ENCODE measurements at regions not wholly inside any gene's neighbourhood (a gene's known extent, or its start where the extent isn't known, plus 50 kb on each side); places are given as distances from the start of the nearest gene placed in this dataset.

DNA sequence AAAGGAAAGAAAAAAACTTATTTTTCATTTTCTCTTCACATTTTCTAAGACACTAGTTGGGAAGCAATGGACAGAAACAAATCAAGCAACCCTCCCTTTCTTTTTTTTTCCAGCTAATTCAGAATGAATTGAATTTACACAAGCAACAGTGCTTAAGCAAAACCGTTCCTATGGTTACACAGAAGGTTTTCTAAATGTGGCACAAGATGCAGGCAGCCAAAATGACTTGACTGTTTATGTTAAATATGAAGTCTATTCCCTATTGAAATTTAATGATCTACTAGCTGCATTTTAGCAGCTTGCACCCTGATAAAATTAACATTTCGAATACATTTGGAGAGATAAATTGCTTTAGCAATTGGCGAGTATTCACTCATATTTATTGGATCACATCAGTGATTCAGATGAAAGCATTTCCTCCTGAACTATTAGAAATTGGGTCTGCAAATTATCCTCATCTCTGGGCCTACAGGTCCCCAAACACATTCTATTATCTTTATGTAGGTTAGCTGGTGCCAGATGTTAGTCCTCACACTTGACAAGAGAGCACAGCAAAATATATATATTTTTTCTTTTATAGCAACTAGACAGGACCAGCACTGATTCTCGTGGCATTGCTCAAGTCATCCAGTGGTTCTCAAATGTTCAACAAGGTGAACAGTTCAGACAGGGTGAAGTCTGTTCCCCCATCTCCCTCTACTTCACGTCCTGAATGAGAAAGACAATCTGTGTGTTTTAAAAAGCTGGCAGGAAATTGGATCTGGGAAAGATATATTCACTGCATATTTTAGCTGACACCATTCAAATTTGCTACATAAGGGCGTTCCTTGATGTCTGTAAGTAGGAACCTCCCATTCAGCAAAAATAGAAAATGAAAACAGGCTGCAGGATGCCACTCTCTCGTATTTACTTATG, 463.6 kb upstream of the KCNMB2 start:
- TF ChIP-seq, protein P1, sequence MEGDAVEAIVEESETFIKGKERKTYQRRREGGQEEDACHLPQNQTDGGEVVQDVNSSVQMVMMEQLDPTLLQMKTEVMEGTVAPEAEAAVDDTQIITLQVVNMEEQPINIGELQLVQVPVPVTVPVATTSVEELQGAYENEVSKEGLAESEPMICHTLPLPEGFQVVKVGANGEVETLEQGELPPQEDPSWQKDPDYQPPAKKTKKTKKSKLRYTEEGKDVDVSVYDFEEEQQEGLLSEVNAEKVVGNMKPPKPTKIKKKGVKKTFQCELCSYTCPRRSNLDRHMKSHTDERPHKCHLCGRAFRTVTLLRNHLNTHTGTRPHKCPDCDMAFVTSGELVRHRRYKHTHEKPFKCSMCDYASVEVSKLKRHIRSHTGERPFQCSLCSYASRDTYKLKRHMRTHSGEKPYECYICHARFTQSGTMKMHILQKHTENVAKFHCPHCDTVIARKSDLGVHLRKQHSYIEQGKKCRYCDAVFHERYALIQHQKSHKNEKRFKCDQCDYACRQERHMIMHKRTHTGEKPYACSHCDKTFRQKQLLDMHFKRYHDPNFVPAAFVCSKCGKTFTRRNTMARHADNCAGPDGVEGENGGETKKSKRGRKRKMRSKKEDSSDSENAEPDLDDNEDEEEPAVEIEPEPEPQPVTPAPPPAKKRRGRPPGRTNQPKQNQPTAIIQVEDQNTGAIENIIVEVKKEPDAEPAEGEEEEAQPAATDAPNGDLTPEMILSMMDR (IDR thresholded peaks at IDR 0.05), result no peak
- no peak for TF ChIP-seq POLR2A (IDR thresholded peaks at IDR 0.05)
